Effector CD4-positive, alpha-beta T cell (primary cell): ENCODE measurements at regions not wholly inside any gene's neighbourhood (a gene's known extent, or its start where the extent isn't known, plus 50 kb on each side); places are given as distances from the start of the nearest gene placed in this dataset.
"Not testable (repeated sequence)": the region's sequence is repeated elsewhere in the genome, so short reads cannot be mapped to it uniquely, and the experiment has no call there.

ENCODE experiments used
- DNase-seq: peaks from one replicate; pipeline ENCODE4 v3.0.0-alpha.2; 2020

GRCh38 chr11:134660416-134660815 lies 248.4 kb upstream of the B3GAT1 start:
- DNase-seq: no peak

- DNase-seq: no peak
Observed at GRCh38 chr11:134659882-134660281, 247.8 kb upstream of the B3GAT1 start.

GRCh38 chr11:134658481-134659225 lies 246.6 kb upstream of the B3GAT1 start:
- no peak for DNase-seq

- DNase-seq: no peak
Observed at GRCh38 chr11:134657631-134658030, 245.6 kb upstream of the B3GAT1 start.

- DNase-seq: no peak
Observed at GRCh38 chr11:134656861-134657540, 245.0 kb upstream of the B3GAT1 start.

- DNase-seq: not testable (repeated sequence)
Observed at GRCh38 chr11:134656086-134656840, 244.2 kb upstream of the B3GAT1 start.

- DNase-seq: no peak
Observed at GRCh38 chr11:134655189-134655989, 243.3 kb upstream of the B3GAT1 start.

GRCh38 chr11:134654161-134654915 lies 242.3 kb upstream of the B3GAT1 start:
- DNase-seq: no peak

GRCh38 chr11:134652586-134653255 lies 240.7 kb upstream of the B3GAT1 start:
- DNase-seq: no peak

- no peak for DNase-seq
Observed at GRCh38 chr11:134647066-134647743, 235.2 kb upstream of the B3GAT1 start.

GRCh38 chr11:134646561-134646960 lies 234.5 kb upstream of the B3GAT1 start:
- DNase-seq: no peak

GRCh38 chr11:134645576-134645975 lies 233.5 kb upstream of the B3GAT1 start:
- DNase-seq: no peak

- no peak for DNase-seq
Observed at GRCh38 chr11:134644476-134645456, 232.7 kb upstream of the B3GAT1 start.

GRCh38 chr11:134643115-134644012 lies 231.3 kb upstream of the B3GAT1 start:
- DNase-seq: no peak

GRCh38 chr11:134642206-134642605 lies 230.2 kb upstream of the B3GAT1 start:
- DNase-seq: no peak

GRCh38 chr11:134640971-134641968 lies 229.2 kb upstream of the B3GAT1 start:
- no peak for DNase-seq

GRCh38 chr11:134640536-134640935 lies 228.5 kb upstream of the B3GAT1 start:
- no peak for DNase-seq
